GM18505 (cell line): ENCODE measurements at regions not wholly inside any gene's neighbourhood (a gene's known extent, or its start where the extent isn't known, plus 50 kb on each side); places are given as distances from the start of the nearest gene placed in this dataset.

Experiments
- ATAC-seq: cut with Tn5 transposase; IDR thresholded peaks from one replicate; pipeline ENCODE4 v1.9.1; 2021; ENCODE audit not compliant: unreplicated experiment
- POLR2A ChIP-seq: IDR thresholded peaks from 4 replicates; pipeline ENCODE4 v1.6.1; 2011; ENCODE audit warnings: borderline replicate concordance; ENCODE audit not compliant: insufficient read depth, insufficient read length; ENCODE audit errors: extremely low read depth

DNA sequence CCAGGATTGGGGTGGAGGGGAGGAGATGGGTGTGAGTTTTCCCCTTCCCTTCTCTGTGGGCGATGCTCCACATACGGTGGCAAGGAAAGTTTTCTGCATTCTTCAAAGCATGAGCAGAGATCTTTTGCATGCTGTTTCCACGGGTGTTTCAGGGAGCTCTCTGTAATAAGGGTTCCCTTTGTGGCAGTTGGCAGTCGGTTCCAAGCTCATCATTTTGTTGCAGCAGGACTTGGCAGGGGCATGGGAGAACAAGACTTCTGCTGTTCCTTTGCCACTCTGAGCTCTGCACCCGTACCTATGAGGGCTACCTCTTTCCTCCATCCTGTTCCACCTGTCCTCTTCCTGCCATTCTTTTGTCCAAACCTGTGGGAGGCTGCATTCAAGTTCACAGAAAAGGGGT lies 71.3 kb upstream of the SPRED2 start:
- no peak for TF ChIP-seq POLR2A
- ATAC-seq = no peak

DNA sequence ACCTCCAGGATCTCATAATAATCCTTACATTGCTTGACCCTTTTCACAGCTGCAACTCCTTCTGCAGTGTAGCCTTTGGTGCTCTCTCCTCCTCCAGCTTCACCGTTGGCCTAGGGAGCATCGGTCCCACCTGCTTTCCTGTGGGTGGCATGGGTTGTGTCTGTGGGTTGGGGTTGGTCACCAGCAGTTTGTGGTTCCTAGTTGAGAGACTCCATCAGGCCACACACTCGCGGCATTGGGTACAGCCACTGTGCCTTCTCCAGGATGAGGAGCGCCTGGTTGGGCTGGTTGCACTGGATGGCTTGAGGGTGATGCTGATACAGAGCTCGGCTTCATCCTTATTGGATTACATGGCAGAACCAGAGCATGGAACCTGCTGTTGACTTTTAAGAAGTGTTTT lies 69.4 kb upstream of the SPRED2 start:
- TF ChIP-seq POLR2A = no peak
- no peak for ATAC-seq

DNA sequence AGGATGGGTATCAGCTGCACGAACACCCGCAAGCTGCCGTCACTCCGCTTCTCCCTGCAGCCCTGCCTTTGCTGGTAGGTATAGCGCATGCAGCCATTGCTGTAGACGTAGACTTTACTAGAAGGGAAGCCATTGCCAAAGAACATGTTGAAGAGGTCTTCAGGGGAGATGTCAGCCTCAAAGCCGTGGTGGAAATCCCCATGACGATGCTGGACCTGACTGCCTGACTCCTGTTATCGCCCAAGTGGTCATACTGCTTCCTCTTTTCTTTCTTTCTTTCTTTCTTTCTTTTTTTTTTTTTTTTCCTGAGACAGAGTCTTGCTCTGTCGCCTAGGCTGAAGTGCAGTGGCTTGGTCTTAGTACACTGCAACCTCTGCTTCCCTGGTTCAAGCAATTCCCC lies 68.7 kb upstream of the SPRED2 start:
- ATAC-seq = no peak
- no peak for TF ChIP-seq POLR2A

DNA sequence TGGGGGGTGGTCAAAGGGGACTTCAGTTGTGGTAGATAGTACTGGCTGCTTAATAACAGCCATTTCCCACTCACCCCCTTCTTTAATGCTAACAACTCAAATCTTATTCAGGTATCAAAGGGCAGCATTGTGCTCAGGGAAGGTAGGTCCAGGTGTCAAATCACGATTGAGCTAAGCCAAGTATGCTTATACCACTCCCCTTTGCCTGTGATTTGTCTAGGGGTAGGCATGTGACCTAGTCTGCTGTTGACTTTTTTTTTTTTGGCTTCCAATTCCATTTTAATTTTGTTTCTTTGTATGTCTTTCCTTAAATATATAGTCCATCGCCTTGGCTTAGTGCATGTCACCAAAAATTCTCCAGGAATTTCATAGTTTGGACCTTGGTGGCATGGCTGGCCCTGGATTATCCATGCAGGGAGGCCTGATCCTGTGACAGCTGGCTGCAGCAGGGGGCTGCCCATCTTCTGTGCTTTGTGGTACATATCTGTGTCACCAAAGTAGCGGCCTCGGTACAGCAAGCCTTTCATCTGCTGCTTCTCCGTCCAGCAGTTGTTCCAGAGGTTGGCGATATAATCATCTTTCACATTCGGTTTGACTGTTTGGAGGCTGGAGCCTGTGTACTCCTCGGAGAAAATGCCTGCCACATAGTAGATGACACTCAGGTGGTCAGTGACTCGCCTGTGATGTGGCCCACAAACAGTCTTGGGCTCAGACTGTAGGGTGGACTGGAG lies 68.1 kb upstream of the SPRED2 start:
- TF ChIP-seq POLR2A = no peak
- no peak for ATAC-seq

DNA sequence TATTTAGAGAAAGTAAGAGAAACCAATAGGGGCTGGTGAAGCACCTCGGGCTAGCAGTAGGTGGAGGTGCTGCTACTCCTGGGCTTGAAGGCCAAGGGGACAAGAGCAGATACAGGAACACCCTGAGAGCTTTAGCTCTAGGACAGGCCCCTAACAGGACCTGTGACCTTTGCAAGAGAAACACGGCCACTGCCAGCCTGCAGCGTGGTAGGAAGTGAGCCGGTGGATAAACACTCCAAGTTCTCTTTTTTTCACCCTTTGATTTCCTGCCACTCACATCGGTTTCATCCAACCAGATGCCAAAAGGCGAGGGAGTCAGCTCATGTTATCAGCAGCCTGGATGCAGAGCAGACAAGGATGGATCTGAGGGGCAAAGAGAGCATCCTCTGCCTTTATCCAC lies 66.8 kb upstream of the SPRED2 start:
- no peak for TF ChIP-seq POLR2A
- ATAC-seq = no peak

DNA sequence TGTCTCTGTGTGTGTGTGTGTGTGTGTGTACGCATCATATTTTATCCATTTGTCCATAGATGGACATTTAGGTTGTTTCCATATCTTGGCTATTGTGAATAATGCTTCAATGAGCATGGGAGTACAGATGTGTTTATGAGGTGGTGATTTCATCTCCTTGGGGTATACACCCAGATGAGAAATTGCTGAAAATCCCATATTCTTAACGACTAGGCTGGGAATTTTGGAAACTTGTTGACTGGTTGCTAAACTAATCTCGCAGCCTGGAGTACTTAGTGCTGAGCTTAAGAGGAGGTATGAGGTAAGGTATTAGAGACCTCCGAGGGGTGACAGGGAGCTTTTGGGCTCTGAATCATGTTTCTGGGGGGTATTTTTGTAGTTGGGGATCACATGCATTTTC lies 66.0 kb upstream of the SPRED2 start:
- no peak for TF ChIP-seq POLR2A
- no peak for ATAC-seq

DNA sequence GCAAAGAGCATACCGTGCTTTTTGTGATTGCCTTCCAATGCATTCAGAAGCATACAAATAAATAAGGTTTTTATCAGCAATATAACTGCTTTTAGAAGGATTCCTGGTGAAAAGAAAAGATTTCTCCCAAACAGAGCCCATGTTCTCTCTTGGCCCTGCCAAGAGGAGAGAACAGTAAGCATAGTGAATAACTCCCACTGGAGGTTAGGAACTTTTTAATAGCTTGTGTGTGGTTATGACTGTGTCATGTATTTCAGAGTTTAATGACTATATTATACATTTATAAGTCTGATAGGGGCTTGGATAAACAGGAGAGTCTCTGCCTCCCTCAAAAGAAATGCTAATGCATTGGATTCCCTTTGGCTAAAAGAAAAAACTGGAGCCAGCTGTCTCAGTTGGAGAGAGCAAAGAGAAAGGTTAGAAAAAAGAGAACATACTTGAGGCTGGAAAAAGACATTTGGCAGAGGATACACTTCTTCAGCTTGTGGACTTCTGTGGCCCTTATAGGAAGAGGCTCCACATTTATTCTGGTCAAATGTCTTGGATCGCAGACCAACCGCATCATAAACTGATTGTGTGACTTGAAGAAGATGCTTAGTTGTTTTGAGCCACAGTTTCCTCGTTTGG lies 63.0 kb upstream of the SPRED2 start:
- no peak for ATAC-seq
- TF ChIP-seq POLR2A = no peak

DNA sequence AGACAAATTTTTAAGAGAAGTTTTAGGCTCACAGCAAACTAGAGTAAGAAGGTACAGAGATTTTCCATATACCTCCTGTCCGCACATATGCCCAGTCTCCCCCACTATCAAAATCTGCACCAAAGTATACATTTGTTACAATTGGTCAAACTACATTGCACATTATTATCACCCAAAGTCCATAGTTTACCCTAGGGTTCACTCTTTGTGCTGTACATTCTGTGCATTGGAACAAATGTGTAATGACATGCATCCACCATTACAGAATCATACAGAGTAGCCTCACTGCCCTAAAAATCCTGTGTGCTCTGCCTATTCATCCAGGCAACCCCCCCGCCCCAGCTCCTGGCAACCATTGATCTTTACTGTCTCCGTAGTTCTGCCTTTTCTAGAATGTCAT lies 61.7 kb upstream of the SPRED2 start:
- TF ChIP-seq POLR2A = no peak
- no peak for ATAC-seq

DNA sequence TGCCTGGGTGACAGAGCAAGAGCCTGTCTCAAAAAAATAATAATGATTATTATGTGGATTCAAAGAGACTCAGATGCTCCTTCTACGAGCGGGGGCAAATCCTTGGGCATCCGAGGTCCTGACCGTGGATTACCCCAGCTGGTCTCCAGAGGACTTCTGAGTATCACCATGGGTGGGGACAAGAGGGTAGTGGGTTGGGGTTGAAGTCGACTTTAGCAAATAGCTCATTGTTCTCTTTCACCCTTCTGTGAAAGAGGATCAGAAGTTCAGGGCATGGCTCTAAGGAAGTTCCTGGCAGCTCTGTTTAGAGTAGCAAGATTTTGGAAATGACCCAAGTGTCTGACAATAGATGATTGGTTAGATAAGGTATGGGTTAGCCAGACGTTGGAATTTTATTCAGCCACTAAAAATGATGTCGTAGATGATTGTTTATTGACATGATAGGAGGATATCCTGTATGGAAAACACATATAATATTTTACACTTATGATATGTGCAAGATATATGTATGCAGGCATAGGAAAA lies 59.0 kb upstream of the SPRED2 start:
- TF ChIP-seq POLR2A = no peak

DNA sequence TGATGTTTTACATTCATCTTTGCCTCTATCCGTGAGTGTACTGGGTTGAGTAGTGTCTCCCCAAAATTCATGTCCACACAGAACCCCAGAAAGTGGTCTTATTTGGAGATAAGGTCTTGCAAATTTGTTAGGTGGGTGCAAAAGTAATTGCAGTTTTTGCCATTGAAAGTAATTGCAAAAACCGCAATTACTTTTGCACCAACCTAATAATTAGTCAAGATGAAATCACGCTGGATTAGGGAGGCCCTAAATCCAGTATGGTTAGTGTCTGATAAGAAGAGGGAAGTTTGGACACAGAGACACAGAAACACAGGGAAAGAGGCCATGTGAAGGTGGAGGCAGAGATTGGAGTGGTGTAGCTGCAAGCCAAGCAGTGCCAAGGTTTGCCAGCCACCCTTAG lies 57.8 kb upstream of the SPRED2 start:
- ATAC-seq = no peak
- no peak for TF ChIP-seq POLR2A

More for the DNA sequence above, 59.0 kb upstream of the SPRED2 start:
- no peak for ATAC-seq

DNA sequence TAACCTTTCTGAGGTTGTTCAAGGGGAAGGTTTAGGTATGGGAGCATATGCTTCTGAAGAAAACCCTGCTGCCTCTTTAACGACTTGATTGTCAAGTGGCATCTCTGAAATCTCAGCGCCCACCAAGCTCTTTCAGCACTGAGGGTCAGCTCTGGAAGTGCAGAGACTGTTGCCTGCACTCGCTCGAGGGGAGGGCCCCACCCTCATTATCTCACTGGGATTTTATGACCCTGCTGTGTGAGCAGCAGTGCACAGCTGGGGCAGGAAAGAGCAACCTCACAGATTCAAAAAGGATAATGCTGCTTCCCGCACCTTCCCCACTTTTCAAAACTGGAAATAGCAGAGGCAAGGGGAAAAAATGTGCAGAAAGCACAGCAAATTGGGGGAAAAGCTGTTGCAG lies 56.9 kb upstream of the SPRED2 start:
- TF ChIP-seq POLR2A = no peak
- ATAC-seq = no peak

DNA sequence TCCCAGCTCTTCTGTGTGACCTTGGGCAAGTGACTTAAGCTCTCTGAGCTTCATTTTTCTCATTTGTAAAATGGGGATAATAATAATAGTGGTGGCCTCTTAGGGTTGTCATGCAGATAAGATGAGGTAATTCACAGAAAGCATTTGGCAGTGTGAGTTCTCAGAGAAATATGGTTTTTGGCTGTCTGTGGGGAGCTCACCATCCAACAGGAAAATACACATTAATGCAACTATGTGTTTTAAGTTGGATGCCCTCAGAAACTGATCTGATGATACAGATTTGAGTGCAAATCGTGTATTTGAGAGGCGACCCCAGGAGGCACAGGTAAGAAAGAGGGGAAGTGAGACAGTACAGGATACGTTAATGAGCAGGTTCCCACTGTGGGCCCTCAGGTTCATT lies 56.1 kb upstream of the SPRED2 start:
- no peak for TF ChIP-seq POLR2A
- no peak for ATAC-seq

DNA sequence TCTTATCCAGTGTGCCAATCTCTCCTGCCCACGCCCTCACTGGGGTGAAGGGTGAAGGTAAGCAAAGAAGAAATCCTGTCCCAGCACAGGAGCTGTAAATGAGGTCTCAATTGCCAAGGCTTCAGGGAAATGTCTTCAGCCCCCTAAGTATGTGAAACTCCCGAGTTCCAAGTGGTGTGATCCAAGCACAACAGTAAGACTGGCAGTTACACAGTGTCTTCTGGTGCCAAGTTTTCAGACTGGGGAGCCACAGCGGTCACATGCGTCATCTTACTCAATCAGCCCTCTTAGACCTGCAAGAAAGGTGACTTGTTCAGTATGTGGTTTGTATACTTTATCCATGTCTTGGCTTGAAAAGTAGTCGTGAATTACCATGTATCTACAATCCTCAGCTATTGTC lies 55.0 kb upstream of the SPRED2 start:
- no peak for ATAC-seq

DNA sequence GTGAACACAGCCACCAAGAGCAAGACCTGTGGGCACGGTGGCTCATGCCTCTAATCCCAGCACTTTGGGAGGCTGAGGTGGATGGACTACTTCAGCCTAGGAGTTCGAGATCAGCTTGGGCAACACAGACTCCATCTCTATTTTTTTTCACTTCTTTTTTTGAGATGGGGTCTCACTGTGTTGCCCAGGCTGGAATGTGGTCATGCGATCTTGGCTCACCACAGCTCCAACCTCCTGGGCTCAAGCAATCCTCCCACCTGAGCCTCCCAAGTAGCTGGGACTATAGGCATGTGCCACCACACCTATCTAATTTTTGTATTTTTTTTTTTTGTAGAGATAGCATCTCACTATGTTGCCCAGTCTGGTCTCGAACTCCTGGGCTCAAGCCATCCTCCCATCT lies 54.4 kb upstream of the SPRED2 start:
- no peak for TF ChIP-seq POLR2A
- ATAC-seq = no peak

More for the DNA sequence above, 55.0 kb upstream of the SPRED2 start:
- no peak for TF ChIP-seq POLR2A
